ENCODE measurements at regions not wholly inside any gene's neighbourhood (a gene's known extent, or its start where the extent isn't known, plus 50 kb on each side); places are given as distances from the start of the nearest gene placed in this dataset.

- no peak for DNase-seq (ENCODE audit: extremely low read depth, insufficient read length)
- H3K36me3 ChIP-seq (ENCODE audit: control insufficient read depth, insufficient read depth, low read length) = no peaks in the 10 kb centered on the region
- no peak for TF ChIP-seq CTCF (IDR thresholded peaks at IDR 0.05; ENCODE audit: insufficient read depth, low read length, poor library complexity, severe bottlenecking)
- no peaks in the 10 kb centered on the region for H3K27me3 ChIP-seq (replicated peaks; ENCODE audit: control insufficient read depth, insufficient read depth, low read length)
- H3K4me3 ChIP-seq (replicated peaks; ENCODE audit: low read depth, low read length) = no peak overlapping the region
Measured at GRCh38 chr3:162956711-162957110, 1460.1 kb downstream of the OTOL1 start.

- H3K4me3 ChIP-seq (replicated peaks; ENCODE audit: low read depth, low read length) = no peak overlapping the region
- no peak for DNase-seq (ENCODE audit: extremely low read depth, insufficient read length)
- no peak for TF ChIP-seq CTCF (IDR thresholded peaks at IDR 0.05; ENCODE audit: insufficient read depth, low read length, poor library complexity, severe bottlenecking)
- H3K36me3 ChIP-seq (ENCODE audit: control insufficient read depth, insufficient read depth, low read length) = no peaks in the 10 kb centered on the region
- no peaks in the 10 kb centered on the region for H3K27me3 ChIP-seq (replicated peaks; ENCODE audit: control insufficient read depth, insufficient read depth, low read length)
Measured at GRCh38 chr3:162960269-162960668, 1463.7 kb downstream of the OTOL1 start.

- no peak for DNase-seq (ENCODE audit: extremely low read depth, insufficient read length)
- Histone ChIP-seq H3K27me3 (replicated peaks; ENCODE audit: control insufficient read depth, insufficient read depth, low read length) (no peaks in the 10 kb centered on the region), H3K36me3 (ENCODE audit: control insufficient read depth, insufficient read depth, low read length) (no peaks in the 10 kb centered on the region), H3K4me3 (replicated peaks; ENCODE audit: low read depth, low read length) (no peak overlapping the region)
- TF ChIP-seq CTCF (IDR thresholded peaks at IDR 0.05; ENCODE audit: insufficient read depth, low read length, poor library complexity, severe bottlenecking) = no peak
Measured at GRCh38 chr3:162970292-162970691, 1473.7 kb downstream of the OTOL1 start.

GRCh38 chr3:162971715-162972114 lies 1475.1 kb downstream of the OTOL1 start:
- no peak overlapping the region for H3K4me3 ChIP-seq (replicated peaks; ENCODE audit: low read depth, low read length)
- TF ChIP-seq CTCF (IDR thresholded peaks at IDR 0.05; ENCODE audit: insufficient read depth, low read length, poor library complexity, severe bottlenecking) = no peak
- no peaks in the 10 kb centered on the region for H3K36me3 ChIP-seq (ENCODE audit: control insufficient read depth, insufficient read depth, low read length)
- DNase-seq (ENCODE audit: extremely low read depth, insufficient read length) = no peak
- H3K27me3 ChIP-seq (replicated peaks; ENCODE audit: control insufficient read depth, insufficient read depth, low read length) = no peaks in the 10 kb centered on the region

GRCh38 chr3:162973428-162973917 lies 1476.9 kb downstream of the OTOL1 start:
- H3K36me3 ChIP-seq (ENCODE audit: control insufficient read depth, insufficient read depth, low read length) = no peaks in the 10 kb centered on the region
- no peak overlapping the region for H3K4me3 ChIP-seq (replicated peaks; ENCODE audit: low read depth, low read length)
- no peak for DNase-seq (ENCODE audit: extremely low read depth, insufficient read length)

More at GRCh38 chr3:162973428-162973917, 1476.9 kb downstream of the OTOL1 start:
- no peak for TF ChIP-seq CTCF (IDR thresholded peaks at IDR 0.05; ENCODE audit: insufficient read depth, low read length, poor library complexity, severe bottlenecking)
- H3K27me3 ChIP-seq (replicated peaks; ENCODE audit: control insufficient read depth, insufficient read depth, low read length) = no peaks in the 10 kb centered on the region
